Neural cell (in vitro differentiated cells): ENCODE measurements at regions not wholly inside any gene's neighbourhood (a gene's known extent, or its start where the extent isn't known, plus 50 kb on each side); places are given as distances from the start of the nearest gene placed in this dataset.

ENCODE experiments used
- H2AFZ ChIP-seq: fragments of 200-600, 300-800 bp; sonication (generic), shearing (Covaris generic); 2 replicates; pipeline ENCODE4 v1.6.0; 2014; ENCODE audit warnings: low read depth, mild to moderate bottlenecking, antibody characterized with exemption, low read length, moderate library complexity
- H3F3A ChIP-seq: fragments of 200-600 bp; shearing (Covaris generic); 2 replicates; pipeline ENCODE4 v1.6.1; 2016; ENCODE audit warnings: mild to moderate bottlenecking, moderate library complexity, mixed read lengths, antibody characterized with exemption, low read length; ENCODE audit not compliant: insufficient read depth, poor library complexity, severe bottlenecking
- H3K27ac ChIP-seq: fragments of 200-600, 300-800 bp; sonication (generic), shearing (Covaris generic); 2 replicates; pipeline ENCODE4 v1.5.1; 2014; ENCODE audit warnings: mild to moderate bottlenecking, low read length, moderate library complexity
- H3K27me3 ChIP-seq: fragments of 300-800, 200-600 bp; sonication (generic), shearing (Covaris generic); 2 replicates; pipeline ENCODE4 v1.6.0; 2014; ENCODE audit warnings: mild to moderate bottlenecking, low read depth, low read length, moderate library complexity; ENCODE audit not compliant: insufficient read depth
- H3K36me3 ChIP-seq: fragments of 300-800, 200-600 bp; sonication (generic), shearing (Covaris generic); 2 replicates; pipeline ENCODE4 v1.5.1; 2014; ENCODE audit warnings: mild to moderate bottlenecking, antibody characterized with exemption, low read length, moderate library complexity; ENCODE audit not compliant: insufficient read depth
- H3K4me2 ChIP-seq: fragments of 300-800, 200-600 bp; sonication (generic), shearing (Covaris generic); 2 replicates; pipeline ENCODE4 v1.6.0; 2014; ENCODE audit warnings: mild to moderate bottlenecking, low read length
- H3K4me3 ChIP-seq: fragments of 300-800, 200-600 bp; sonication (generic), shearing (Covaris generic); 2 replicates; pipeline ENCODE4 v1.5.1; 2014; ENCODE audit warnings: mild to moderate bottlenecking, low read length, moderate library complexity
- H3K79me2 ChIP-seq: fragments of 200-600 bp; shearing (Covaris generic); replicated peaks from 2 replicates; pipeline ENCODE4 v1.6.0; 2014; ENCODE audit warnings: mild to moderate bottlenecking, low read length, moderate library complexity; ENCODE audit not compliant: insufficient read depth
- H3K9ac ChIP-seq: fragments of 300-800, 200-600 bp; sonication (generic), shearing (Covaris generic); 2 replicates; pipeline ENCODE4 v1.6.1; 2016; ENCODE audit warnings: mild to moderate bottlenecking, low read length, mixed read lengths
- H3K9me2 ChIP-seq: fragments of 200-600 bp; shearing (Covaris generic); 2 replicates; pipeline ENCODE4 v1.6.1; 2016; ENCODE audit warnings: mild to moderate bottlenecking, low read length, mixed read lengths; ENCODE audit not compliant: insufficient read depth
- H3K9me3 ChIP-seq: fragments of 200-600, 300-800 bp; sonication (generic), shearing (Covaris generic); 2 replicates; pipeline ENCODE4 v1.6.1; 2016; ENCODE audit warnings: mild to moderate bottlenecking, mixed run types, low read length, moderate library complexity, mixed read lengths
- H4K20me1 ChIP-seq: fragments of 200-600 bp; shearing (Covaris generic); 2 replicates; pipeline ENCODE4 v1.6.1; 2016; ENCODE audit warnings: mild to moderate bottlenecking, mixed run types; ENCODE audit not compliant: insufficient read depth
- EP300 ChIP-seq: fragments of 450-650 bp; conservative IDR thresholded peaks from 2 replicates; pipeline ENCODE4 v1.6.1; 2014; ENCODE audit warnings: antibody characterized with exemption, mild to moderate bottlenecking, moderate library complexity; ENCODE audit not compliant: poor library complexity, severe bottlenecking
- EZH2 ChIP-seq: fragments of 200-600, 300-800 bp; shearing (Covaris generic), sonication (generic); IDR thresholded peaks from 2 replicates; pipeline ENCODE4 v1.6.1; 2014; ENCODE audit warnings: antibody characterized with exemption, low read length, borderline replicate concordance, mild to moderate bottlenecking; ENCODE audit not compliant: insufficient read depth, poor library complexity, severe bottlenecking
- MXI1 ChIP-seq: fragments of 450-650 bp; conservative IDR thresholded peaks from 2 replicates; pipeline ENCODE4 v1.6.1; 2014; ENCODE audit warnings: antibody characterized with exemption, mild to moderate bottlenecking; ENCODE audit not compliant: poor library complexity, severe bottlenecking
- POLR2AphosphoS5 ChIP-seq: IDR thresholded peaks from 2 replicates; pipeline ENCODE4 v1.6.1; 2012
- RAD21 ChIP-seq: fragments of 450-650 bp; conservative IDR thresholded peaks from 2 replicates; pipeline ENCODE4 v1.6.1; 2014; ENCODE audit warnings: antibody characterized with exemption, mild to moderate bottlenecking, moderate library complexity
- SMC3 ChIP-seq: fragments of 450-650 bp; conservative IDR thresholded peaks from 2 replicates; pipeline ENCODE4 v1.6.1; 2014; ENCODE audit warnings: antibody characterized with exemption, mild to moderate bottlenecking, moderate library complexity; ENCODE audit not compliant: poor library complexity
- TF ChIP-seq, protein P1 (sequence below): IDR thresholded peaks from 2 replicates; pipeline ENCODE4 v1.6.1; 2012; ENCODE audit warnings: borderline replicate concordance
- TF ChIP-seq, protein P2 (sequence below): fragments of 450-650 bp; IDR thresholded peaks from 2 replicates; pipeline ENCODE4 v1.5.1; 2014; ENCODE audit warnings: antibody characterized with exemption, mild to moderate bottlenecking, moderate library complexity; ENCODE audit not compliant: poor library complexity, severe bottlenecking

DNA sequence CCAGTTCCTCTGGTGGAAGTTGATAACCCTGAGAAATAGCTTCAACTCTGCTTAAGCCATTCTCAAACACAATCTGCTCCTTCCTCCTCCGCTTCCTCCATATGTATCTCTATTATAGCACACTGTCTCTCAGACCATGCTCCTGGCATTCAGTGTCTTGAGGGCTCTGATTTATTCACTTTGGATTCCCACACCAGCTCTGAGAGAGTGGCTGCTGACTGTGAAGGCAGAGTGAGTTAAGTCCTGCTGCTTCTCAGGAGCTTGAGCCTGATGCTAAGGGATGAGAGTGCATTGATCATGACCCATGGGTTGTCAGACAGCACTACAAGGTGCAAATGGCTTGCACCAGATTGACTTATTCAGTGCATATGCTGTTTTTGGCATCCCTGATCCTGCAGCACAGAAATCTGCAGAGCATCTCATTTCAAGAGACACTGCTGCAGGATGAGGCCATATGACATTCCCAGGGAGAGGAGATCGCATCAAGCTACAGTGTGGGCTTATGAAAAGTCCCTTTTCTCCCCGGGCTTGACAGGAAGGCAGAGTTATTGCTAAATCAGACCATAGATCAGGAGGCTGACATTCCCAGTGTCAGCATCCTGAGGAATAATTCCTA is 500.5 kb upstream of the RAB6C start:
- no peak for TF ChIP-seq RAD21
- TF ChIP-seq, protein P1, sequence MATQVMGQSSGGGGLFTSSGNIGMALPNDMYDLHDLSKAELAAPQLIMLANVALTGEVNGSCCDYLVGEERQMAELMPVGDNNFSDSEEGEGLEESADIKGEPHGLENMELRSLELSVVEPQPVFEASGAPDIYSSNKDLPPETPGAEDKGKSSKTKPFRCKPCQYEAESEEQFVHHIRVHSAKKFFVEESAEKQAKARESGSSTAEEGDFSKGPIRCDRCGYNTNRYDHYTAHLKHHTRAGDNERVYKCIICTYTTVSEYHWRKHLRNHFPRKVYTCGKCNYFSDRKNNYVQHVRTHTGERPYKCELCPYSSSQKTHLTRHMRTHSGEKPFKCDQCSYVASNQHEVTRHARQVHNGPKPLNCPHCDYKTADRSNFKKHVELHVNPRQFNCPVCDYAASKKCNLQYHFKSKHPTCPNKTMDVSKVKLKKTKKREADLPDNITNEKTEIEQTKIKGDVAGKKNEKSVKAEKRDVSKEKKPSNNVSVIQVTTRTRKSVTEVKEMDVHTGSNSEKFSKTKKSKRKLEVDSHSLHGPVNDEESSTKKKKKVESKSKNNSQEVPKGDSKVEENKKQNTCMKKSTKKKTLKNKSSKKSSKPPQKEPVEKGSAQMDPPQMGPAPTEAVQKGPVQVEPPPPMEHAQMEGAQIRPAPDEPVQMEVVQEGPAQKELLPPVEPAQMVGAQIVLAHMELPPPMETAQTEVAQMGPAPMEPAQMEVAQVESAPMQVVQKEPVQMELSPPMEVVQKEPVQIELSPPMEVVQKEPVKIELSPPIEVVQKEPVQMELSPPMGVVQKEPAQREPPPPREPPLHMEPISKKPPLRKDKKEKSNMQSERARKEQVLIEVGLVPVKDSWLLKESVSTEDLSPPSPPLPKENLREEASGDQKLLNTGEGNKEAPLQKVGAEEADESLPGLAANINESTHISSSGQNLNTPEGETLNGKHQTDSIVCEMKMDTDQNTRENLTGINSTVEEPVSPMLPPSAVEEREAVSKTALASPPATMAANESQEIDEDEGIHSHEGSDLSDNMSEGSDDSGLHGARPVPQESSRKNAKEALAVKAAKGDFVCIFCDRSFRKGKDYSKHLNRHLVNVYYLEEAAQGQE, result no peak
- Histone ChIP-seq H3K36me3 (no peaks in the 10 kb centered on the region), H3K9me2 (no peaks in the 10 kb centered on the region), H3F3A (no peaks in the 10 kb centered on the region), H3K27ac (peak overlapping the region; percentile 47), H3K9ac (peak overlapping the region; percentile 9), H2AFZ (no peak overlapping the region), H4K20me1 (no peaks in the 10 kb centered on the region), H3K4me3 (peak overlapping the region; percentile 44), H3K4me2 (no peak overlapping the region), H3K9me3 (no peaks in the 10 kb centered on the region), H3K79me2 (no peaks in the 10 kb centered on the region), H3K27me3 (no peaks in the 10 kb centered on the region)

DNA sequence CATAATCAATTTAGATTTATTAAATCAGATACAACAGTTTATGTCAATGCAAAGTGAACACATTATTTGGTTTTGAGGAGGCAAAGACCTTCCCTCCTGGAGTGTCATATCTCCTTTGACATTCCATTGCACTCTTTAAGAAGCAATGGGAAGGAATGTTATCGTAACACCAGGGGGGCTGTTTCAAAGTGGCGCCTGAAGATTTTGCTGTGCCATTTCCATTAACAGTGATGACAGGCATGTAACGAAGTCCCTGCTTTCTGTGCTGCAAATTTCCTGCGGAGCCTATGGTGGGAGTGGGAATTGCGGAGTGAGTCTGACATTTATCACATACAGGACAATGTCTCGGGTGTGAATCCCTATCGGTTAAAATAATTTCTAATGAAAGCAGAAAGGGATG is 499.6 kb upstream of the RAB6C start:
- Histone ChIP-seq H3K36me3 (no peaks in the 10 kb centered on the region), H3F3A (no peaks in the 10 kb centered on the region), H3K27ac (peak overlapping the region; percentile 47), H4K20me1 (no peaks in the 10 kb centered on the region), H3K9ac (peak overlapping the region; percentile 14), H2AFZ (no peak overlapping the region), H3K79me2 (no peaks in the 10 kb centered on the region), H3K27me3 (no peaks in the 10 kb centered on the region), H3K4me2 (no peak overlapping the region), H3K9me2 (no peaks in the 10 kb centered on the region), H3K9me3 (no peaks in the 10 kb centered on the region), H3K4me3 (peak overlapping the region; percentile 44)
- TF ChIP-seq, protein P2, sequence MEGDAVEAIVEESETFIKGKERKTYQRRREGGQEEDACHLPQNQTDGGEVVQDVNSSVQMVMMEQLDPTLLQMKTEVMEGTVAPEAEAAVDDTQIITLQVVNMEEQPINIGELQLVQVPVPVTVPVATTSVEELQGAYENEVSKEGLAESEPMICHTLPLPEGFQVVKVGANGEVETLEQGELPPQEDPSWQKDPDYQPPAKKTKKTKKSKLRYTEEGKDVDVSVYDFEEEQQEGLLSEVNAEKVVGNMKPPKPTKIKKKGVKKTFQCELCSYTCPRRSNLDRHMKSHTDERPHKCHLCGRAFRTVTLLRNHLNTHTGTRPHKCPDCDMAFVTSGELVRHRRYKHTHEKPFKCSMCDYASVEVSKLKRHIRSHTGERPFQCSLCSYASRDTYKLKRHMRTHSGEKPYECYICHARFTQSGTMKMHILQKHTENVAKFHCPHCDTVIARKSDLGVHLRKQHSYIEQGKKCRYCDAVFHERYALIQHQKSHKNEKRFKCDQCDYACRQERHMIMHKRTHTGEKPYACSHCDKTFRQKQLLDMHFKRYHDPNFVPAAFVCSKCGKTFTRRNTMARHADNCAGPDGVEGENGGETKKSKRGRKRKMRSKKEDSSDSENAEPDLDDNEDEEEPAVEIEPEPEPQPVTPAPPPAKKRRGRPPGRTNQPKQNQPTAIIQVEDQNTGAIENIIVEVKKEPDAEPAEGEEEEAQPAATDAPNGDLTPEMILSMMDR, result peak; percentile 32
- peak; percentile 84 for TF ChIP-seq EP300
- TF ChIP-seq, protein P1, result peak; percentile 98
- TF ChIP-seq MXI1, result no peak
- TF ChIP-seq RAD21, result peak; percentile 46
- peak; percentile 80 for TF ChIP-seq POLR2AphosphoS5
- TF ChIP-seq EZH2, result no peak
- peak; percentile 22 for TF ChIP-seq SMC3
